GM19372 (cell line): ENCODE measurements at regions not wholly inside any gene's neighbourhood (a gene's known extent, or its start where the extent isn't known, plus 50 kb on each side); places are given as distances from the start of the nearest gene placed in this dataset.
"Not testable (repeated sequence)": the region's sequence is repeated elsewhere in the genome, so short reads cannot be mapped to it uniquely, and the experiment has no call there.

Experiments
- ATAC-seq: cut with Tn5 transposase; IDR thresholded peaks from one replicate; pipeline ENCODE4 v1.9.1; 2021; ENCODE audit warnings: mild to moderate bottlenecking, low read depth, moderate library complexity; ENCODE audit not compliant: unreplicated experiment

DNA sequence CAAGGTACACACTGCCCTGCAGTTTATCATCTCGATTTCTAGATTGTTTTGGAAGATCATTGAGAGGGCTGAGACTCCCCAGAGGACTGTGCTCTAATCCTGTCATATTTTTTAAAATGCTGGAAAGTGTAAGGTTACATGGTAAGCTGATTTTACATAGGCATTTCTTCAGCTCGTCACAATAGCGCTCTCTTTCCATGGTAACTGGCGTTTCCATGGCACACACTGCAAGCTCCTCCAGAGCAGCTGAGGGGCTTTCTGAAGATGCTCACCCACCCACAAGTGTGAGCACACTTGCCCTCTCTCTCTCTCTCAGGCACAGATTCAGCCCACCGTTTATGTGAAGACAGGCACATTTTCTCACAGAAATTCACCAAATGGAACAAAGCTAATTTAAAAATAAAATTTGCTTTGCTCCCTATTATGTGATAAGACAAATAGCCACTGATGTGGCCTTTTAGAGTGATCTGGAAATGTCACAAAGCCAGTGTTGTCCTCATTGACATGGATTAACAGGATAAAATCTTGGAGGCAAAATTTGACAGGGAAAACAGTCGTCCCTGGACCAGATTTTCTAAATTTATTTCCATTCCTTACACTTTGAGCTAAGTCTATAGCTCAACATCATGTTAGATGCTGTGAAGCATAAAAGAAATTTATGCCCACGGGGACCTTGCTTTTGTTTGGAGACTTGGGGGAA lies 421.5 kb downstream of the RWDD3 start:
- ATAC-seq: no peak

DNA sequence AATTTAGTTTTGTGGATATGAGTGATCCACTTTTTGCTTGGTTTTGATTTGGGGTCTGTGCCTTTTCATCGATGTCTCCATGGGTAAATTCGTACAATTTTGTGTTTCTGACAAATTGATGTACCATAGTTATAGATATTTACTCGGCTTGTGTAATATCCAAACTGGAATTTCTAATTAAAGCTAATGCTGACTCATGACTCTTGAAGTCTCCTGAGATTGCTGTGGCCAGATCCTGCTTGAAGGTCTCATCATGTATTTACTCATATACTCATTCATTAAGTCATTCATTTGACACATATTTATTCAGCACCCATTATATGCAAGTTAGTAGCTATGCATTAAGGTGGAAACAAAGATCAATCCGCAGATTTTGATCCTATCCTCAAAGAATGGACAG lies 423.2 kb downstream of the RWDD3 start:
- no peak for ATAC-seq

DNA sequence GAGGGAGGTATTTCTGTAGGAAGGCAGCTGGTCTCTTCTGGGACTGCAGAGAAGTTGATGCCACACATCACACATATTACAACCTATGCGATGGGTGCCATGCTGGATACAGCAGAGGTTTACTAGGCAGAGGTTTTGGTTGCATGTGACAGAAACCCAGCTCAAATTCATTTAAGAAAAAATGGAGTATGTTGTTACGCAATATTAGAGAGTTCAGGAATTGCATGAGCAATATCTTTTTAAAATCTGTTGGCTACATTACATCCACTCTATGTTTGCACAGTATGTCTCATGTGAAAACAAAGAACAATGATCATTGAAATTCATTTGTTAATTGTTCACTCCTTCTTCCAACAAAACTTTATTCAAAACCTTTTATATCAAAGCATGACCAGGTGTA lies 425.2 kb downstream of the RWDD3 start:
- ATAC-seq: no peak

DNA sequence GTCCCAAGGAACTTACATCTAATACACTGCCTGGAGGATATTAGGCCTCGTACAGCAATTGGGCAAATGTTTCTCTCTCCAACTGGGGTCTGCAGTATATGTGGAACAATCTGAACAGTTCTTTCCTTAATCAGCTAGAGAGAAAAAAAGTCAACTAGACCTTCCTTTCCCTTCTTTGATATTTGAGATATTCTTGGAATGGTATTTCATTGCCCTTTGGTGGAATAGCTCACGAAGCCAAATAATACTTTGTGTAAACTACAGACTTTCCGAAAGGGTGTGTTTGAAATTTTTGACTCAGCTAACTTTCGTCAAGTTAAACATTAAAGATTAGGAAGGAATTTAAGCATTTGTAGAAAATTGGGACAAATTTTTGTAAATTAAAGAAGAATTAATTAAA lies 425.6 kb downstream of the RWDD3 start:
- ATAC-seq: no peak

DNA sequence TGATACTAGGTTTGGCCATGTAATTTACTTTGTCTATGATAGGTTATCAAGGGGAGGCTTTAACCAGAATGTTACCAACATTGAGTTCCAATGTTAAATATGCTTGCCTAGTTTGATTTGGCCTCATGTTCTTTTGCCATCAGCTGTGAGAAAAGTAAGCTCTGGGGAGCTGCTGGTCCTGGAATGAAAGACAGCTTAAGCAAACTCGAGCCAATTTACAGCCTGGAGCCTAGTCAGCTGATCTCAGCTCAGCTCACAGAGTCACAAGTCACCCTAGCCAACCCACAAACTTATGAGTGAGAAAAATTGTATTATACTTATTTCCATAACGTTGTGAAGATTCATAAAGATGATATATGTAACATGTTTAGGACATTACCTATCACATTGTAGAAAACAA lies 426.7 kb downstream of the RWDD3 start:
- no peak for ATAC-seq

DNA sequence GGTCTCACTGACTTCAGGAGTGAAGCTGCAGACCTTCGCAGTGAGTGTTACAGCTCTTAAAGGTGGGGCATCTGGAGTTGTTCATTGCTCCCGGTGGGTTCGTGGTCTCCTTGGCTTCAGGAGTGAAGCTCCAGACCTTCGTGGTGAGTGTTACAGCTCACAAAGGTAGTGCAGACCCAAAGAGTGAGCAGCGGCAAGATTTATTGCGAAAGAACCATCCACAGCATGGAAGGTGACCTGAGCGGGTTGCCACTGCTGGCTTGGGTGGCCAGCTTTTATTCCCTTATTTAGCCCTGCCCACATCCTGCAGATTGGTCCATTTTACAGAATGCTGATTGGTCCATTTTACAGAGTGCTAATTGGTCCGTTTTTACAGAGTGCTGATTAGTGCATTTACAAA lies 429.5 kb downstream of the RWDD3 start:
- not testable (repeated sequence) for ATAC-seq

DNA sequence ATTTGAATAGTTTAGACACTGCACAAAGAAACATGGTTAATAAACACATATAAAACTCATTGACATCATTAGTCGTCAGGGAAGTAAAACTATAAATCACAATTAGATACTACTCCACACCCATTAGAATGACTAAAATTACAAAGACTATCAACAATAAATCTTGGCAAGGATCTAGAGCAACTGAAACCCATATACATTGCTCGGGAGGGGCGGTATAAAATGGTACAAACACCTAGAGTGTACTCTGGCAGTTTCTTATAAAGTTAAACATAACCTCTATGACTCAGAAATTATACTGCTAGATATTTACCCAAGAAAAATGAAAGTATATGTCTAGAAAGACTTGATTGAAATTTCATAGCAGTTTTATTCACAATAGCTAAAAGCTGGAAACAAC lies 434.2 kb downstream of the RWDD3 start:
- no peak for ATAC-seq

DNA sequence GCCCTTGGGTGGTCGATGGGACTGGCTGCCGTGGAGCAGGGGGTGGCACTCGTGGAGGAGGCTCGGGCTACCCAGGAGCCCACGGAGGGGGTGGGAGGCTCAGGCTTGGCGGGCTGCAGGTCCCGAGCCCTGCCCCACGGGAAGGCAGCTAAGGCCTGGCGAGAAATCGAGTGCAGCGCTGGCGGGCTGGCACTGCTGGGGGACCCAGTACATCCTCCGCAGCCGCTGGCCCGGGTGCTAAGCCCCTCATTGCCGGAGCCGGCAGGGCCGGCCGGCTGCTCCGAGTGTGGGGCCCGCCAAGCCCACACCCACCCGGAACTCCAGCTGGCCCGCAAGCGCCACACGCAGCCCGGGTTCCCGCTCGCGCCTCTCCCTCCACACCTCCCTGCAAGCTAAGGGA lies 435.6 kb downstream of the RWDD3 start:
- not testable (repeated sequence) for ATAC-seq

DNA sequence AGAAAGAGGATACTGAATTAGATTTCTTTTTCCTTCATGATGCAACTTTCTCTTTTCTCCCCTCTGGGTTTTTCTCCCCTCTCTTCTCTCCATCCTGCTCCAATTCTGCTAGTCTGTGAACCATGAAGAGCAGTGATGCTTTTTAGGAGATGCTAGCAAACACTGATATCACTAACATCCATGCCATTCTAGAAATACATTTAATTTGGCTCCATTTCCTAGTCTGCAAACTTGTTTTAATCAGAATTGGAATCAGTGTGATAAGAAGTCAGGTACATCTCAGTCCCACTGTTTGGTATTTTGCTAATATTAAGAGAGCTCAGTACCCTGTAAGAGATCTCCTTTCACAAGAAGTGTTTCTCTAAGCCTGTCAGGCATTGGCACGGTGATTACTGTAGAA lies 437.1 kb downstream of the RWDD3 start:
- ATAC-seq: no peak

DNA sequence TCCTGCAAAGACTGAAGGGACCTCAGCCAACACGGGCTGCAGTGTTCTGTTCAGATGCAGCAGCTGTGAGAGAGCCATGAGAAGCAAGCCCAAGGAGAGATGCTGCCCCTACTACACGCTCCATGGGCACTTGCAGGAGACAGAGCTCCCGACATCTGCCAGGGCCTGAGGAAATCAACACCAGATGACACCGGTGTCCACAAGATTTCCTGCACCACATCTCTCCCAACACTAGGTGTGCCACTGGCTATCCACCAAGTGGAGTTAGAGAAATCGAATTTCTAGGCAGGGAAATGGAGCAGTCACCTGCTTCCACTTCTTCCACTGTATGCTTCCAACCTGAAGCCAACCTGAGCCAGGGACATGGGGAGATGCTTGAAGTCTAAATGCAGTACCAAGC lies 445.3 kb downstream of the RWDD3 start:
- no peak for ATAC-seq

DNA sequence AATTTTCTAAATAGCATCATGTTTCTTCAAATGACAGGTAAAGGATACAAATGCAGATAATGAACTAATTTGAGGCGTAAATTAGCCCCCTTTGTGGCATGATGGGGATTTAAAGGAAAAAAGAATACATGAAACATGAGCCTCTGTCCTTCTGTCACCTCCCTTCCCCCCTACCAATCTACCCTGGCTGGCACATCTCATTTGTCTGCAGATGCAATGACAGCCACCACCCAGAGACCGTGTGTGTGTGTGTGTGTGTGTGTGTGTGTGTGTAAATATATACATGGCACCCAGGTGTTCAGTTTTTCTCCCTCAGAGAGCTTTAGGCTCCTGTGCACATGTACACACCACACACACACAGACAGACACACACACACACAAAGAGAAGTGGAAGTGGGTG lies 451.1 kb downstream of the RWDD3 start:
- ATAC-seq: no peak

DNA sequence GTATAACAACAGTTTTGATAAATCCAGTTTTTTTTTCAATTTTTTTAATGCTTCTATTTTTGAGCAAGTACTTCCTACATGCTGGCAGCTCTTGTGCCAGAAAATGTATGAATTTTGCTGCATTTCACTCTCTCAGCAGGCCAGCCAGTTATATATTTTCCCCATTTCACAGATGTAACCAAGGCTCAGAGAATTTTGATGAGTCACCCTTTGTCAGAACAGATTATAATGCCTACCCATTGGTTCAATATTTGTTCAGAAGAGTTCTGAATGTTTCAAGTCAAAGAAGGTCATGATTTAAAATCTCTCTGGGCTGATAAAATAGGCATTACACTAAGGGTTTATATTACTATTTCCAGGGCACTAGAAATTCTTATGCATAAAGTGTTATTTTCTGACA lies 452.2 kb downstream of the RWDD3 start:
- ATAC-seq: no peak

DNA sequence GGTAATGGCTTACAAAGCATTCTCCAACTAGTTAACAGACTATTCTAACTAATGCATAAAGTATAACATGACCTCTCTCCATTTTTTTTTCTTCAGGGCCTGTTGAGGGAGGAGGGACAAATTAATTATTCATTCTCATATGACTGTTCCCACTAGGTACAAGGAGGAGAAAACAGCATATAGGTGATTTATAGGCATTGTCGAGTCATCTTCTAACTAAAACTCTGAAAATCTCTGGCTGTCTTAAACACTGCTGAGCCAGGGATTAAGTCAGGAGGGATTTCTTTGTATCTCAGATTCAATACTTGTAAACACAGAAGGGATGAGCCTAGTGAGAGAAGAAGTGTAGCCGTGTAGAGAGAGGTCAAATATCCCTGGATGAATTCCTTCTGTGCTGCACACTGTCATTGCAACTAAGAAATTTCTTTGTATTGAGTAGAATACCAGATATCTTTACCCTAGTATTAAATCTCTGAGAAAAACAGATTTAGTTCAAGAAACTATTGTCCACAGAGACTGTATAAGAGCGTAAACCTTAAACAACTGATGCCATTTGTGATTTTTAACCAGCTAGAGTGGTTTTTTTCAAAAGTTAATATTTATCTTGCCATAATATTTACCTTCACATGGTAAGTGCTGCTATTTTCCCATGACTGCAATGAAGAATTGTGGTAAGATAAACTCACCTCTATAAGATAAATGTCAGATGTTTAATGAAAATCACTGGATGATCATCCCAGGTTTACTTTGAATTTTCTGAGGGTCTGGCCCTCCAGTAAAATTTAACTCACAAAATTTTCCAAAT lies 465.3 kb downstream of the RWDD3 start:
- ATAC-seq: no peak

DNA sequence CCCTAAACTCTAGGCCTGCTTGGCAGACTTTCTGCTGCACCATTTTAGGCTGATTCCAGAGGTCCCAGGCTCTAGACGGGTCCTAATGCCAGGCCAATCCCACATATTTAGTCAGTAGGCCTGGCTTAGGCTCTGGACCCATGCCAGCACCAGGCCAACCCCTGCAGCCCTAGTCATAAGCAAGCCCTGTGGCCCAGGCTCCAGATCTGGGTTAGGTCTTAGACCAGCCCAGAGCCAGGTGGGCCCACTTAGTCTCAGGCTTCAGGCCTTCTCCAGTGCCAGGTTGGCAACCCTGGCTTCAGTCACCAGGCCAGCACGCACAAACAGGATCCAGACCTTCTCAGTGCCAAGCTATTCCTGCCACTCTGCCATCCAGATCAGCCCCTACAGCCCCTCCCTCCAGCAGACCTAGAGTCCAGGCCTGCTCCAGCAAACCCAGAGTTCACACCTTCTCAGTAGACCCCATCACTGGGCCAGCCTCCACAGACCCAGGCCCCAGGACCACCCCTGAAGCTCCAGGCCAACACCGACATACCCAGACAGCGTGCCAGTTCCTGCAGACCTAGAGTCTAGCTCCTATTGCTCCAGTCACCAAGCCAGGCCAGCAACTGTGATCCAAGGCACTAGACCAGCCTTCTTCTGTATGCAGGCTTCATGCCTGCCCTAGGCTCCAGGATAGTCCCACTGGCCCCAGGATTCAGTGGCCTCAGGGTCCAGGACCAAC lies 467.6 kb downstream of the RWDD3 start:
- no peak for ATAC-seq

DNA sequence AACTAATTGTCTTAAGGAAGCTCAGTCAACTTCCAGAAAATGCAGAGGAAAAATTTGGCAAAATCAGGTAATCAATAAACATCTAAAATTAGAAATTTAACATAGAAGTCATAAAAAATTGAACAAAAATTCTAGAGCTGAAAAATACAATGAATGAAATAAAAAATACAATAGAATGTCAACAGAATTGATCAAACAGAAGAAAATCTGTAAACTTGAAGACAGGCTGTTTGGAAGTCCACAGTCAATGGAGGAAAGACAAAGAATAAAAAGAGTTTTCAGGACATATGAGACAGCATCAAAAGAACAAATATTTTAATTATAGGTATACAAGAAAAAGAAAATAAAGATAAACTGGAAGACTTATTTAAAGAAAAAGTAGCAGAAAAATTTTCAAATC lies 469.0 kb downstream of the RWDD3 start:
- ATAC-seq: no peak

DNA sequence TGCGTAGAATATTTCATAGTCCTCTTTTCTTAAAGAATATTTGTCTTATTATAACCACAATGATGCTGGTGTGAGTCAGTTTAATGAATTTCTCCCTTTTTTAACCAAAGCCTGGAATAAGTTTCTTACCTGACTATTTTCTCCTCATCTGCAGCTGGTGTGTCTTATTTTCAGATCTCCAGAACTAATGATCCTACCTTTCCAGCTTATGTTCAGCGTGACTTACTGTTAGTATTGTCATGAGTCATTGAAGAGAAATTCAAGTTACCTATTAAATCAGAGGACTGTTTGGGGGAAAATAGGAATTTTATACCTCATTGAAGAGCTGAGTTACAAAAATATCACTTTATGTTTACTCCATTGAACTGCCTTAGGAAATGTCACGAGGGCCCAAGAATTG lies 482.1 kb downstream of the RWDD3 start:
- ATAC-seq: no peak

DNA sequence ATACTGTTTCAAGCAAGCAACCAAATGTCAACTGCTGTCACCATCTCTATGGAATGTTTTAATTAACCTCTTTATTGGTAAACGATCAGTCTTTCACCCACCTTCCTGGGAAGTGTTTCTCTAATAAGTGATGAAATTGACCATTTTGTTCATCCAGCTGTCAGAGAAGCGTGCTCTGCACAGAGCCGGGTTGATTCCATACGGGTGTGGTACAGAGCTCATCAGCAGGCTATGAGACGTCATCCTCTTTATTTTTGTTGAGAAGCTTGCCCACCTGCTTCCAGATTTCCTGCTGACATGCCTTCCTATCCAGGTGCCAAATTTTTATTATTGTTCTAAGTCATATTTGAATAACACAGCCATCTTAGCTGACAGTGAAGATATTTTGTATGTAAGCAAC lies 482.5 kb downstream of the RWDD3 start:
- no peak for ATAC-seq

DNA sequence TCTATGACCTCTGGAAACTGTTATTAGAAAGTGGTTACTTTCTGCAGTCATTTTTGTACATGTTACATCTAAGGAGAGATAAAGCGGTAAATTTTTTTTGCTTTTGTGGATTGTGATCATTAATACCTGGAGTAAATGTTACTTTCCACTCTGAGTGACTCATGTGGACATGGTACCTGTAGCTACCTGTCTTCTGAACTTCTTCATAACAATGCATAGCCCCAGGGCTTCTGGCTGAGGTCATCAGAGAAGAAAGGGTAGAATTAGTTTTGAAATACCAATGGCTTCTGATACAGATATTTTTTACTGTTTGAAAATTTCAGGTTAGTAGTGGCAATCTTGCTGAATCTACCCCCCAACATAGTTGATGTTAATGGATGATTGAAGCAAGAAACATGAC lies 489.3 kb downstream of the RWDD3 start:
- ATAC-seq: no peak

DNA sequence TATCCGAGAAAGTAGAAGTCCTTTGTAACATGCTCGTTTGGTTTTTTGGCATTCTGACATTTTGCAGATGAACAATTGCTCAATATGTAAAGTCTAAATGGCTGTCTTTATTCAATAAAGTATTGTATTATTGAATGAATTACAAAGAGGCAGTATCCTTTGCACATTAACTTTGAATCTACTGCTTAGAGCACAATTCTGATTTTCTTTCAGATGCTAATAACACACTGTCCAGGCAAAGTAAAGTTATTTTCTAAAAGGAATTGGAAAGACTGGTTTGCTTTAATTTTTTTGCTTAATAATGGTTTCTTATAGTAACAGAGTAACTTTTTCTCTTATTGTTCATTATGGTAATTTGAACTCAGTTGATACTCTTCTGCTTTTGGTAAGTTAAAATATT lies 494.8 kb downstream of the RWDD3 start:
- no peak for ATAC-seq

DNA sequence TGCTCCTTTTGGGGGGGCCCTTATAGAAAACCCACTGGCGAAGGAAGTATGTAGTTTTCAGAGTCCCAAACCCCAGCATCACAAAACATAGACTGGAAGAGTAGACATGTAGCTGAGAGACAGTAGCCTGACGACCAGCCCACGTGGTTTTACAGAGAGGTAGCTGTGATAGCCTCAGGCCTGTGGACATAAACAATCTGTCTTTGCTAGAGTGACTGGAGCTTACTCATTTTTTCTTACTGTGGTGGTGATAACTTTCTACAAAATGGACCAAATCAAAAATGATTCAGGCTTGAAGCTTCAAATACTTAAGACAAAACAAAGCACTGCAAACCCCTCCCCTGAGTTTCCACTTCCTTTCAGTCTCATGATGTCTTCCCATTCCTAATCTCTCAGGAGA lies 497.0 kb downstream of the RWDD3 start:
- ATAC-seq: no peak

DNA sequence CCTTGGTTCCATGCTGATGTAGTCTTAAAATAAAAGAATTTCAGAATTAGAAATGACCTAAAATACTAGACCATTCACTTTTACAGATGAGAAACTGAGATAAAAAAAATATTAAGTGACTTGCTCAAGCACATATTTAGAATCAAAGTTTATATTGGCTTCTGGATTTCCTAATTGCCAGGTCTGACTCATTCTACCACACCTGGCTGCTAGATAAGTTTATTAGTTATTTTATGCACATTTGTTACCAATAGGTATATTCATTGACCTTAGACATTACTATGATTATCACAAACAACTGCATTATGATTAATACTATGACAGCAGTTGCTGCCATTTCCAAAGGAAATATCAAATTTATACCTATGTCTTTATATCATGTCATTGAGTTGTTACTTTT lies 497.5 kb downstream of the RWDD3 start:
- ATAC-seq: no peak

DNA sequence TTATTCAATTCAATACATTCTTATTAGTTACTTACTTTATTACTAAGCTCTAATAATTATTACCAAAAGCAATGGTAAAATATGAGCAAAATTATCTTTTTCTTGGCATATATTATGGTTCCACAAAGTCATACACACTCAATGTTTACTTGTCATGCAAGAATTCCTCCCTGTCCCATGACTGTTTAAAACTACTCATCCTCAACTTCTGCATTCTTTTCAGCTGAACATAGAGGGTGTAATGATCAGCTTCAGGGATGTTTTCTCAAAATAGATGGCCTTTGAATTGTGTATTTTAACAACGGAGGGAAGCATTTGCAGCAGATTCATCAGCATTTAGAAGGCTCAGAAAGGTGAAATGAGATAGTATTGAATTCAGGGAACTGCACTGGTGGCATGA lies 499.0 kb downstream of the RWDD3 start:
- ATAC-seq: no peak
